ENCODE measurements at regions not wholly inside any gene's neighbourhood (a gene's known extent, or its start where the extent isn't known, plus 50 kb on each side); places are given as distances from the start of the nearest gene placed in this dataset.

- H3K4me1 ChIP-seq (ENCODE audit: insufficient read depth, low read length): no peaks in the 10 kb centered on the region
- Mint-ChIP-seq H3K9me3 (ENCODE audit: unreplicated experiment) (no peaks in the 10 kb centered on the region), H3K27me3 (ENCODE audit: low read depth, unreplicated experiment) (peaks cover 6% of the 10 kb centered on the region), H3K36me3 (ENCODE audit: low read depth, unreplicated experiment) (no peaks in the 10 kb centered on the region), H3K4me1 (ENCODE audit: low read depth, unreplicated experiment) (no peaks in the 10 kb centered on the region), H3K4me3 (ENCODE audit: unreplicated experiment) (no peak overlapping the region), H3K27ac (ENCODE audit: unreplicated experiment) (no peak overlapping the region)
- FAIRE-seq (no peak), DNase-seq (ENCODE audit: low read depth) (no peak)
- H3K36me3 ChIP-seq (ENCODE audit: insufficient read depth, low read length): no peaks in the 10 kb centered on the region
- H3K4me3 ChIP-seq (ENCODE audit: insufficient read depth, low read depth, low read length): no peak overlapping the region
- no peak overlapping the region for H2AFZ ChIP-seq (ENCODE audit: low read depth, low read length)
- no peak overlapping the region for H3K27ac ChIP-seq (ENCODE audit: low read depth, low read length)
- no peak for TF ChIP-seq CTCF (IDR thresholded peaks at IDR 0.05; ENCODE audit: insufficient read depth, low read depth, low read length)
- no peak for TF ChIP-seq EZH2 (IDR thresholded peaks at IDR 0.05; ENCODE audit: insufficient read depth, low read length)
- H3K9me3 ChIP-seq (ENCODE audit: insufficient read depth, low read depth, low read length): no peaks in the 10 kb centered on the region
- H3K79me2 ChIP-seq (ENCODE audit: insufficient read depth, low read length): no peaks in the 10 kb centered on the region
- no peak overlapping the region for H3K9ac ChIP-seq (ENCODE audit: low read length)
- peaks cover 2% of the 10 kb centered on the region for H3K27me3 ChIP-seq (ENCODE audit: insufficient read depth, low read length)
- H4K20me1 ChIP-seq (ENCODE audit: insufficient read depth, low read length): no peaks in the 10 kb centered on the region
- H3K4me2 ChIP-seq (ENCODE audit: low read length): no peak overlapping the region
Observed at GRCh38 chr6:148138573-148138972, 204.1 kb upstream of the SASH1 start.

- H4K20me1 ChIP-seq (ENCODE audit: insufficient read depth, low read length): no peaks in the 10 kb centered on the region
- TF ChIP-seq CTCF (IDR thresholded peaks at IDR 0.05; ENCODE audit: insufficient read depth, low read depth, low read length): no peak
- TF ChIP-seq EZH2 (IDR thresholded peaks at IDR 0.05; ENCODE audit: insufficient read depth, low read length): no peak
- Mint-ChIP-seq H3K9me3 (ENCODE audit: unreplicated experiment) (no peaks in the 10 kb centered on the region), H3K4me3 (ENCODE audit: unreplicated experiment) (no peak overlapping the region), H3K27ac (ENCODE audit: unreplicated experiment) (no peak overlapping the region), H3K4me1 (ENCODE audit: low read depth, unreplicated experiment) (no peaks in the 10 kb centered on the region), H3K36me3 (ENCODE audit: low read depth, unreplicated experiment) (no peaks in the 10 kb centered on the region), H3K27me3 (ENCODE audit: low read depth, unreplicated experiment) (peaks cover 3% of the 10 kb centered on the region)
- no peak overlapping the region for H3K27ac ChIP-seq (ENCODE audit: low read depth, low read length)
- no peak for DNase-seq (ENCODE audit: low read depth)
- H3K4me2 ChIP-seq (ENCODE audit: low read length): peak overlapping the region; percentile 19
- H3K9ac ChIP-seq (ENCODE audit: low read length): no peak overlapping the region
- no peak overlapping the region for H3K4me3 ChIP-seq (ENCODE audit: insufficient read depth, low read depth, low read length)
- no peak for FAIRE-seq
- H3K9me3 ChIP-seq (ENCODE audit: insufficient read depth, low read depth, low read length): no peaks in the 10 kb centered on the region
- H3K27me3 ChIP-seq (ENCODE audit: insufficient read depth, low read length): no peaks in the 10 kb centered on the region
- H2AFZ ChIP-seq (ENCODE audit: low read depth, low read length): no peak overlapping the region
- no peaks in the 10 kb centered on the region for H3K36me3 ChIP-seq (ENCODE audit: insufficient read depth, low read length)
- H3K4me1 ChIP-seq (ENCODE audit: insufficient read depth, low read length): no peaks in the 10 kb centered on the region
- no peaks in the 10 kb centered on the region for H3K79me2 ChIP-seq (ENCODE audit: insufficient read depth, low read length)
Observed at GRCh38 chr6:148140772-148141557, 201.7 kb upstream of the SASH1 start.

GRCh38 chr6:148142821-148143220, 199.8 kb upstream of the SASH1 start:
- TF ChIP-seq CTCF (IDR thresholded peaks at IDR 0.05; ENCODE audit: insufficient read depth, low read depth, low read length) (no peak), EZH2 (IDR thresholded peaks at IDR 0.05; ENCODE audit: insufficient read depth, low read length) (no peak)
- FAIRE-seq: no peak
- DNase-seq (ENCODE audit: low read depth): no peak

More at GRCh38 chr6:148142821-148143220, 199.8 kb upstream of the SASH1 start:
- Mint-ChIP-seq H3K27me3 (ENCODE audit: low read depth, unreplicated experiment) (peaks cover 3% of the 10 kb centered on the region), H3K9me3 (ENCODE audit: unreplicated experiment) (no peaks in the 10 kb centered on the region), H3K36me3 (ENCODE audit: low read depth, unreplicated experiment) (no peaks in the 10 kb centered on the region), H3K27ac (ENCODE audit: unreplicated experiment) (no peak overlapping the region), H3K4me1 (ENCODE audit: low read depth, unreplicated experiment) (no peaks in the 10 kb centered on the region), H3K4me3 (ENCODE audit: unreplicated experiment) (no peak overlapping the region)
- Histone ChIP-seq H3K36me3 (ENCODE audit: insufficient read depth, low read length) (no peaks in the 10 kb centered on the region), H2AFZ (ENCODE audit: low read depth, low read length) (no peak overlapping the region), H4K20me1 (ENCODE audit: insufficient read depth, low read length) (no peaks in the 10 kb centered on the region), H3K27me3 (ENCODE audit: insufficient read depth, low read length) (no peaks in the 10 kb centered on the region), H3K79me2 (ENCODE audit: insufficient read depth, low read length) (no peaks in the 10 kb centered on the region), H3K9me3 (ENCODE audit: insufficient read depth, low read depth, low read length) (no peaks in the 10 kb centered on the region), H3K9ac (ENCODE audit: low read length) (no peak overlapping the region), H3K27ac (ENCODE audit: low read depth, low read length) (no peak overlapping the region), H3K4me1 (ENCODE audit: insufficient read depth, low read length) (peaks cover 11% of the 10 kb centered on the region), H3K4me3 (ENCODE audit: insufficient read depth, low read depth, low read length) (no peak overlapping the region), H3K4me2 (ENCODE audit: low read length) (no peak overlapping the region)

Data from astrocyte (in vitro differentiated cells and primary cell).